SJCRH30 (cell line): ENCODE measurements at regions not wholly inside any gene's neighbourhood (a gene's known extent, or its start where the extent isn't known, plus 50 kb on each side); places are given as distances from the start of the nearest gene placed in this dataset.

Experiments
- DNase-seq, 2 experiments: peaks; one replicate each; pipeline ENCODE4 v3.0.0-alpha.2; 2015 to 2020
- H3K27ac ChIP-seq: fragments of 250-450 bp; sonication (Bioruptor Pico); 2 replicates; pipeline ENCODE4 v1.5.1; 2020; ENCODE audit warnings: mild to moderate bottlenecking, moderate library complexity
- H3K27me3 ChIP-seq: fragments of 250-450 bp; sonication (Bioruptor Pico); 2 replicates; pipeline ENCODE4 v1.5.1; 2020; ENCODE audit warnings: mild to moderate bottlenecking, moderate library complexity
- H3K36me3 ChIP-seq: fragments of 250-450 bp; sonication (Bioruptor Pico); 2 replicates; pipeline ENCODE4 v1.5.1; 2020; ENCODE audit warnings: mild to moderate bottlenecking, moderate library complexity
- H3K4me1 ChIP-seq: fragments of 250-450 bp; sonication (Bioruptor Pico); 2 replicates; pipeline ENCODE4 v1.5.1; 2020; ENCODE audit warnings: mild to moderate bottlenecking, moderate library complexity
- H3K4me3 ChIP-seq: fragments of 250-450 bp; sonication (Bioruptor Pico); 2 replicates; pipeline ENCODE4 v1.5.1; 2020; ENCODE audit warnings: mild to moderate bottlenecking, moderate library complexity
- H3K9me3 ChIP-seq: fragments of 250-450 bp; sonication (Bioruptor Pico); replicated peaks from 2 replicates; pipeline ENCODE4 v1.5.1; 2020; ENCODE audit warnings: mild to moderate bottlenecking, moderate library complexity

DNA sequence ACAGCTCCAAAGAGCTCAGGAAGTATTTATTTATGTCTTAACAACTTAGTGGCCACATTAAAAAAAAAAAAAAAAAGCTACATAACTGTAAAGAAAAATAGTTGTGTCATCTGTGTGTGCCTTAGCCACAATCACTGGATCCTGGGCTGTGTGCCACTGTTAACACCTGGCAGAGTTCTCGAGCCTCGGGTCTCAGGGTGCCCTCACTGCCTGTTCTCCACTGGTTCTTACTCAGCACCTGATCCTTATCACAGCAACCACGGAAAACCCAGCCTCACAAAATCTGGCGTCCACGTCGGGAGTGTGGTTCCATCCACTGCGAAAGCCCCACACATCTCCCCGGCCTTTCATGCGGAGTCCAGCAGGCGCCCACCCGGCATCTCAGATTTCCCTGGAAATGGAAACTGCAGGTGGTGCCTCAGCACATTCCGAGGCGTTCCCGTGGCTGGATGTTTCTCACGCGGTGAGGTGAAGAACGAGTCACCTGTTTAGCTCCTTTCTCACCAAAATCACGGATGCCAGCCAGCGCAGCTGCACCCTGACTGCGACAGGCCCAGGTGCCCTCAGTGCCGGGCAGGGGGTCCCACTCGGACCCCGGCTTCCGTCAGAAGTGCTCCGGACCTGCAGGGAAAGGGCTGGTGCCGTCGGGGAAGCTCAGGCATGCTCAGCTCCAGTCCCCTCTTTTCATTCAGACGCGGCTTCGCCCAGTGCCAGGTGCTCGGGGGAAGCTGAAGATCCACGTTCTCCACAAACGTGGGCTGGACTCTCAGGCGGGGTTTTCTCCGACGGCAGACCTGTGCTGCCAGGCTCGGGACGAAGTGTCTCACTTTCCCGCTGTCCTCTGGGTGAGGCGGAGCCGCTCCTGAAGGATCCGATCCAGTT is 198.7 kb upstream of the SALL3 start:
- Histone ChIP-seq H3K36me3 (no peaks in the 10 kb centered on the region), H3K9me3 (no peaks in the 10 kb centered on the region), H3K27me3 (no peaks in the 10 kb centered on the region), H3K4me1 (no peaks in the 10 kb centered on the region), H3K27ac (no peak overlapping the region), H3K4me3 (no peak overlapping the region)
- DNase-seq, result no peak

DNA sequence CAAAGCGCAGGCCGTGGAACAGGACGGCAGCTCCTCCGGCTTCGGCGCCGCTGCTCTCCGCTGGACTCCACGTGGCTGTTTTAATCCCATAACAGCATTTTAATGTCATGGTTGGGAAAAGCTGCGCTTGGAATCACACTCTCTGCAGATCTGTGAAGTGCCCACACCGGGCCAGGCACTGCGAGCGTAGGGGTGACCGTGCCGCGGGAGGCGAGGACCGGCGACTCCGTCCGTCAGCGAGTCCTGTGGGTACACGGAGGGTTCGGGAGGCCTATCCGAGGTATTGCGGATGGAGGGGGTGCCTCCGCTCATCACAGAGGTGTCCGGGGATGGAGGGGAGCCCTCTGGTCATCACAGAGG is 198.0 kb upstream of the SALL3 start:
- Histone ChIP-seq H3K36me3 (no peaks in the 10 kb centered on the region), H3K27ac (no peak overlapping the region), H3K27me3 (no peaks in the 10 kb centered on the region), H3K9me3 (no peaks in the 10 kb centered on the region), H3K4me3 (no peak overlapping the region), H3K4me1 (no peaks in the 10 kb centered on the region)
- no peak for DNase-seq

DNA sequence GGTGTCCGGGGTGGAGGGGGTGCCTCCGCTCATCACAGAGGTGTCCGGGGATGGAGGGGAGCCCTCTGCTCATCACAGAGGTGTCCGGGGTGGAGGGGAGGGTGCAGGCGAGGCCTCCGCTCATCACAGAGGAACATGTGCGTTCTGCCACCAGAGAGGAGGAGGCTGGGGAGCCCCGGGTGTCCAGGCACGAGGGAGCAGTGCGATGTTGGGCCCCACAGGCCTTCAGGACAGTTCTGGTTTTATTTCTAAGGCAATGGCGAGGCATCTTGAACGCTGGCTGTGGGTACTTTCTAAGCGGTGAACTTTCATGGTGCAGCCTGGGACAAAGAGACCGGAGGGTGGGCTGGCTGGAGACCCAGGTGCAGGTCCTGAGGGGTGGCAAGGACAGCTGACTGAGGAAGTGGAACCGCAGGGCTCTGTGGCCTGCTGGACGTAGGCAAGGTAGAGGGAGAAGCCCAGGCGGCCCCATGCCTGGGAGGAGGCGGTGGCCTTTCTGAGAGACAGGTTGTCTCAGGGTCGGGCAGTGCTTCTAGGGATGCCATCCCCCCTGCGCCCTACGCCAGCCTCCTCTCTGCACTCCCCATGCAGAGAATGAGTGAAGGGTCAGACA is 196.6 kb upstream of the SALL3 start:
- Histone ChIP-seq H3K4me1 (no peaks in the 10 kb centered on the region), H3K27ac (no peak overlapping the region), H3K9me3 (no peaks in the 10 kb centered on the region), H3K27me3 (no peaks in the 10 kb centered on the region), H3K4me3 (no peak overlapping the region), H3K36me3 (no peaks in the 10 kb centered on the region)
- DNase-seq, result no peak

DNA sequence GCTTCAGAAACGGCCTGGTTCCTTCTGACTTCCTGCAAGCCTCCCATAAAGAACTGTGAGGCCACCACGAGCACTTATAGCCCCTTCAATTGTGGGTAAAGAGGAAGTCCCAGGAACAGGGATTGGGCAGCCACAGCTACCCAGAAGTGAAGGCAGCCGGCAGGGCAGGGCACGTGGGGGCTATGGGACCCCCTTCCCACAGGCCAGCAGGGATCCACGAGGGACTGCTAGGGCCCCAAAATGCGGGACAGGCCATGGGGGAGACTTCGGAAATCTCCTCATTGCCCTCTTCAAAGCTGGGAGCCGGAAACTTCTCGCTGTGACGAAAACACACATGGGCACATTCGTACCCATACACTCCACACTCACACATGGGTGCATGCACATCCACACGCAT is 196.1 kb upstream of the SALL3 start:
- H3K4me3 ChIP-seq, result no peak overlapping the region
- H3K9me3 ChIP-seq, result no peaks in the 10 kb centered on the region
- no peaks in the 10 kb centered on the region for H3K27me3 ChIP-seq
- DNase-seq, result no peak
- no peaks in the 10 kb centered on the region for H3K36me3 ChIP-seq
- H3K27ac ChIP-seq, result no peak overlapping the region
- H3K4me1 ChIP-seq, result no peaks in the 10 kb centered on the region

DNA sequence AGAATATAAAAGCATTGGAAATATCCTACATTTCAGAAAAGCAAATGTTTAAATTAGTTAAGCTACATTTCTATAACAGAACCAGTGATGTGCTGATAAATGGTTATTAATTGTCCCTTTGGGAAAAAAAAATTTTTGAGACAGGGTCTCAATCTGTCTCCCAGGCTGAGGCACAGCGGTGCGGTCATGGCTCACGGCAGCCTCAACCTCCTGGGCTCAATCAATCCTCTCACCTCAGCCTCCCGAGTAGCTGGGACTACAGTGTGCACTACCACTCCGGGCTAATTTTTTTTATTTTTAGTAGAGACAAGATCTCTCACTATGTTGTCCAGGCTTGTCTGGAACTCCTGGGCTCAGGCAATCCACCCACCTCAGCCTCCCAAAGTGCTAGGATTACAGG is 194.8 kb upstream of the SALL3 start:
- H3K9me3 ChIP-seq, result no peaks in the 10 kb centered on the region

DNA sequence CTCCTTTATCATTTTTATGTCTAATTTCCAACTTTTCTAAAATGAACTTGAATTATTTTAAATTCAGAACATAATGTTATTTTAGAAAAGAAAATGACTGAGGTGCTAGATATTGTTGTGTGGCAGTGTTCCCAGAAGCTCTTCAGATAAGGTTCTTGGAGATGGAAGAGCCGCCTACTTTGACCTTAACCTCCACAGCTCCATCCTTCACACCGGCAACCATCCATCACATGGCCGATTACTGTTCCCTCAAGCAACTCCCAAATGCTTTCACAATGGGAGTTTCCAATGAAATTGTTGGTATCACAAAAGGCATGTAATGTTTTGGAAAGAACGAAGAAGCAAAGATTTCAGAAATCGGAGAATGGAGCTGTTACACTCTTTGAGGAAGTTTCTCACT is 193.9 kb upstream of the SALL3 start:
- no peaks in the 10 kb centered on the region for H3K27me3 ChIP-seq
- H3K4me1 ChIP-seq, result no peaks in the 10 kb centered on the region
- no peak overlapping the region for H3K4me3 ChIP-seq
- no peaks in the 10 kb centered on the region for H3K36me3 ChIP-seq
- no peaks in the 10 kb centered on the region for H3K9me3 ChIP-seq
- no peak overlapping the region for H3K27ac ChIP-seq
- DNase-seq, result no peak

More for the DNA sequence above, 194.8 kb upstream of the SALL3 start:
- no peaks in the 10 kb centered on the region for H3K27me3 ChIP-seq
- H3K4me3 ChIP-seq, result no peak overlapping the region
- H3K36me3 ChIP-seq, result no peaks in the 10 kb centered on the region
- H3K4me1 ChIP-seq, result no peaks in the 10 kb centered on the region
- no peak for DNase-seq
- H3K27ac ChIP-seq, result no peak overlapping the region

DNA sequence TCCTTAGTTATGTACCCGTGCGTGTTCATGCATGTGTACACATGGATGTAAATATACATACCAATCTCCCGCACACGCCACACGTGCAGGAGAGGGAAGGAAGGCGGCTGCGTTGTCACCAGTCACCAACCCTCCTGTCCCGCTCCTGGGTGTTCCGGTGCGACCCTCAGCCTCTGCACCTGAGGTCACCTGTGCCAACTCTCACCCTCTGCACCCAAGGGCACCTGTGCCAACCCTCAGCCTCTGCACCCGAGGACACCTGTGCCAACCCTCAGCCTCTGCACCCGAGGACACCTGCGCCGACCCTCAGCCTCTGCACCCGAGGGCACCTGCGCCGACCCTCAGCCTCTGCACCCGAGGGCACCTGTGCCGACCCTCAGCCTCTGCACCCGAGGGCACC is 192.8 kb upstream of the SALL3 start:
- Histone ChIP-seq H3K9me3 (no peaks in the 10 kb centered on the region), H3K27ac (no peak overlapping the region), H3K27me3 (no peaks in the 10 kb centered on the region), H3K4me1 (no peaks in the 10 kb centered on the region), H3K36me3 (no peaks in the 10 kb centered on the region), H3K4me3 (no peak overlapping the region)
- no peak for DNase-seq

DNA sequence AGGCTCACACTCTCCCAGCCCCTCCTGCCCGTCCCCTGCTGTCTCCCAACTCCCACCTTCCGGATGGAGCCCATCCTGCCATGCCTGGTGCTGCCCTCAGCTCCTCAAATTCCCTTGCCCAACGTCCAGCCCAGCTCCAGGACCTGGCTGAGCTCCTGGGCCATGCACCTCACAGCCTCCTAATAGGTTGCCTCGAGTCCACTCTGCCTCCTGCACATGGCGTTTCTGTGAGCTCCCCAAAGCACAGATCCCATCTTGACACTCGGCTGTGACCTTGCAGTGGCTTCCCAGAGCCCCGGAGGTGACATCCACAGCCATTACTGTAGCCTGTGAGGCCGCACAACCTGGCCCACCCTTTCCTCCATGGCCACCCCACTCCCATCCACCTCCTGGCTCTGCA is 191.9 kb upstream of the SALL3 start:
- H3K4me1 ChIP-seq, result no peaks in the 10 kb centered on the region
- DNase-seq, result no peak
- no peak overlapping the region for H3K4me3 ChIP-seq
- no peaks in the 10 kb centered on the region for H3K9me3 ChIP-seq
- H3K27me3 ChIP-seq, result no peaks in the 10 kb centered on the region
- no peaks in the 10 kb centered on the region for H3K36me3 ChIP-seq
- H3K27ac ChIP-seq, result no peak overlapping the region

DNA sequence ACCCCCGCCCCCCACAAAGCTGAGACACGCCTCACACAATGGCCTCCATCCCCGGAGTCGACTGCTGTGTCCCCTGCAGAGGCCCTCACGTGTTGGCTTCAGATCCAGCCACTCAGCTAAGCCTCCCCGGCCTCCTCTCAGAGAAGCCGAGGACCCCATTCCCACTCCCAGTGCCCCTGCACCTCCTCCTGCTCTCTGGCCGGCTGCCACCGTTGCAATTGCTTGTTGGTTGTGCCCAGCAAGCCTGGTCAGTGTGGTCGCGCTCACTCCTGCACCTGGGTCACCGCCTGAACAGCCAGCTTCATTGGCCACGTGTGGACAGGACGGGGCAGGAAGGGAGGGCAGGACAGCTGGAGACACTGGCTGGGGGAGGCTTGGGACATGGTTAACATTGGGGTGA is 191.5 kb upstream of the SALL3 start:
- Histone ChIP-seq H3K4me3 (no peak overlapping the region), H3K27ac (no peak overlapping the region), H3K27me3 (no peaks in the 10 kb centered on the region), H3K4me1 (no peaks in the 10 kb centered on the region), H3K36me3 (no peaks in the 10 kb centered on the region), H3K9me3 (no peaks in the 10 kb centered on the region)
- no peak for DNase-seq

DNA sequence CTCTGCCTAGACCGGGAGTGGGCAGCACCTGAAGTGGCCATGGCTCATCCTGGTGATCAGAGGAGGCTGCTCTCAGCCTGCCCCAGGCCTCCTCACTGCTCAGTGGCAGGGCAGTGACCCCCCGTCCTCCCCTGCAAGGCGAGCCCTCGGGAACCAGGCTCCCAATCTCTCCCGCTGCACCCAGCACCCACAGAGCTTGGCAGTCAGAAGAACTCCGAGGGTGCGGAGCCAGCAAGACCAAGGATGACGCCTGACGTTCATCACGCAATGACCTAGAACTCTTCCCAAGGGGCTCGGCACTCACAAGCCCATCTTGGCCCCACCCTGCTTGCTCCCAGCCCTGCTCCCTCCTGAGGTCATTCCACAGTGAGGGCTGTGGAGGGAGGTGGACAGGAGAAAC is 189.8 kb upstream of the SALL3 start:
- no peaks in the 10 kb centered on the region for H3K9me3 ChIP-seq
- H3K4me3 ChIP-seq, result no peak overlapping the region
- H3K27ac ChIP-seq, result no peak overlapping the region
- no peaks in the 10 kb centered on the region for H3K4me1 ChIP-seq
- no peaks in the 10 kb centered on the region for H3K36me3 ChIP-seq
- H3K27me3 ChIP-seq, result no peaks in the 10 kb centered on the region
- DNase-seq, result no peak

DNA sequence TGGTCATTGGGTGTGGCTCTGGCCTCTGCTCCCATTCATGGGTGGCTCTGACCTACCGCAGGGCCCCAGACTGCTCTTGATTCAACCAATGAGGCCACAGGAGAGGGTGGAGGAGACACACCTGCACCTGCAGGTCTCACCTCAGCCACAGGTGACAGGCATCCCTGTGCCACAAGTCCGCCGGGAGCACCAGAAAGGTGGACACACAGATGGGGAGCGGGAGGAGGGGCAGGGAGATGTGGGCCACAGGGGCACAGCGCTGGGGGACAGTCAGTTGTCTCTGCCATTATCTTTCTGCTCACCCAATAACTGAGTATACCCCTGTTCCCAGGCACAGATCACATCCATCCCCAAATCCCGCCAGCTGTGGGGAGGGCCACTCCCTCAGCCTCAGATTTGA is 189.1 kb upstream of the SALL3 start:
- no peak overlapping the region for H3K4me3 ChIP-seq
- H3K27me3 ChIP-seq, result no peaks in the 10 kb centered on the region
- H3K27ac ChIP-seq, result no peak overlapping the region
- H3K4me1 ChIP-seq, result no peaks in the 10 kb centered on the region
- no peaks in the 10 kb centered on the region for H3K9me3 ChIP-seq
- no peaks in the 10 kb centered on the region for H3K36me3 ChIP-seq
- no peak for DNase-seq

DNA sequence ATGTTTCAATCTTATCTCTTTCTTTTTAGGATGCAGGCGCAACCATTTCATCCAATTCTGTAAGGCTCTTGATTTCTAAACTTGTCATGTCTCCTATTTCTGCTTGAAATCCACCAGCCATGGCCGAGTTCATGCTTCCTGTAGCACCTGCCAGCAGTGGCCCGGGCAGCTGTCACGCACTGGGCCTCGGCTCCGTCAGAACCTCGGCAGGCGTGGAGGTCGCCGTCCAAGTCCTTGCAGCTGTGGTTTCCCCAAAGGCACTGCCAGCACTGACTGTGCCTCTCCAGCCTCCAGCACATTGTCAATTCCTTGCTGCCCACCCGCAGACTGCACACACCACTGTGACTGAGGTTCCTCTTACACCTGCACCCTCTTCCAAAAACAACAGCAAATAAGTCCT is 188.7 kb upstream of the SALL3 start:
- H3K9me3 ChIP-seq, result no peaks in the 10 kb centered on the region
- H3K4me3 ChIP-seq, result no peak overlapping the region
- H3K27ac ChIP-seq, result no peak overlapping the region
- H3K4me1 ChIP-seq, result no peaks in the 10 kb centered on the region
- no peak for DNase-seq
- no peaks in the 10 kb centered on the region for H3K27me3 ChIP-seq
- H3K36me3 ChIP-seq, result no peaks in the 10 kb centered on the region

DNA sequence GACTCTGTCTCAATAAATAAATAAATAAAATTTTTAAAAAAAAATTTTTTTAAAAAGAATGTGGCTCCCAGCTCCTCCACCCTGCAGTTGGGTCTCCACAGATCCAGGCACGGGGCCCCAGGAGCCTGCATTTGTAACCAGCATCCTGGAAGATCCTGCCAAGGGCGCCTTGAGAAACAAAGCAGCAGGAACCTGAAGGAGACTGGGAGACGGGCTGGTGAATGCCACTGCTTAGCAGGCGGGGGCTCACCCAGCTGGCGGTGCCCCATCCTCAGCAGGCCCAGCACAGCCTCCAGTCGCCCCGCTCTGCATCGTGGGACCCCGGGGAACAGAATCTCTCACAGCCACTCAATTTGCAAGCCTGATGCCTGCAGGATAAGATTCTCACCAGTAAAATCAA is 187.5 kb upstream of the SALL3 start:
- DNase-seq, result no peak
- Histone ChIP-seq H3K36me3 (no peaks in the 10 kb centered on the region), H3K4me1 (no peaks in the 10 kb centered on the region), H3K27me3 (no peaks in the 10 kb centered on the region), H3K9me3 (no peaks in the 10 kb centered on the region), H3K27ac (no peak overlapping the region), H3K4me3 (no peak overlapping the region)

DNA sequence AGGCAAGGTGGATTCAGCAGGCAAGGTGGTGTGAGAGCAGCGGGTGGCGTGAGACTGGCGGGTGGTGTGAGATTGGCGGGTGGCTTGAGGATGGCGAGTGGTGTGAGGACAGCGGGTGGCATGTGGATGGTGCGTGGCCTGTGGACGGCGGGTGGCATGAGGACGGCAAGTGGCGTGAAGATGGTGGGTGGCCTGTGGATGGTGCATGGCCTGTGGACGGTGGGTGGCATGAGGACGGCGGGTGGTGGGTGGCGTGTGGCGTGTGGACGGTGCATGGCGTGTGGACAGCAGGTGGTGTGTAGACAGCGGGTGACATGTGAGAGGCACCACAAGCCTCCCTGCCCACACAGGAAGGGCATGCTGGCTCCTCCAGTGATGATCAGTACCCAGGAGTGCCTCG is 186.9 kb upstream of the SALL3 start:
- no peaks in the 10 kb centered on the region for H3K4me1 ChIP-seq
- H3K27me3 ChIP-seq, result no peaks in the 10 kb centered on the region
- H3K36me3 ChIP-seq, result no peaks in the 10 kb centered on the region
- H3K9me3 ChIP-seq, result no peaks in the 10 kb centered on the region
- no peak overlapping the region for H3K27ac ChIP-seq
- no peak overlapping the region for H3K4me3 ChIP-seq
- no peak for DNase-seq

DNA sequence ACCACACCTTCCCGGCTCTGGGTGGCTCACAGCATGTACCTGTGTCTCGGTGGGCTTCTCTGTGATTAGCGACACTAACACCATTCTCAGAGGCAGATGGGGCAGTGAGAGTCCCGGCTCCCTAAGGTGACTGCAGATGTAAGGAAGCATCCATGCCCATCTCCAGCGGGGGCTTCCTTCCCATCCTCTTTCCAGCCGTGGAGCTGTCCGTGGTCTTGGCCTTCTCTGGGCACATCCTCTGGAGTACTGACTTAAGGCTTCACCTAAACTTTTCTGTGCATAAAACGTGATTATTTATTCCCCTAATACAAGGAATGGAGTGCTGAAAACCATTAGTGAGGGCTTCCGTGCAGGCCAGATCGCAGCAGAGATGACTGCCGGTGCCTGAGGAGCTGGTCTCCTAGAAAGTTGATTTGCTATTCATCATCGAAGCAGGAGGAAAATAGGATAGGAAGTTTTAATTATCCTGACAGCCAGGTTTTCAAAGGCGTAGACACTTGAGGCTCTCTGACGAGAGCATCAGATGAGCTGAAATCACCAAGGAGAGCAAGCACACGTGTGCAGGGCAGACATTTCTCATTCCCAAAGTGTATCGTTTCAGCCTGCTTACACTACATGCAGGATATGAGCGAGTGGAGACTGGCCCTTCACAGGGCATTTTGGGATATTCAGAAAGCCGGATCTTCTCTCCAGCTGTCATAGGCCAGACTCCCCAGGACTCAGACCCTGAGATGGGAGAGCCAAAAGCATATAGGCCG is 186.1 kb upstream of the SALL3 start:
- Histone ChIP-seq H3K27ac (no peak overlapping the region), H3K4me3 (no peak overlapping the region), H3K4me1 (no peaks in the 10 kb centered on the region), H3K9me3 (no peaks in the 10 kb centered on the region), H3K27me3 (no peaks in the 10 kb centered on the region), H3K36me3 (no peaks in the 10 kb centered on the region)
- DNase-seq, result no peak
